Fibroblast of skin of scalp (primary cell): ENCODE measurements at regions not wholly inside any gene's neighbourhood (a gene's known extent, or its start where the extent isn't known, plus 50 kb on each side); places are given as distances from the start of the nearest gene placed in this dataset.
"Not testable (repeated sequence)": the region's sequence is repeated elsewhere in the genome, so short reads cannot be mapped to it uniquely, and the experiment has no call there.

ENCODE experiments used
- DNase-seq: peaks from one replicate; pipeline ENCODE4 v3.0.0-alpha.2; 2013

DNA sequence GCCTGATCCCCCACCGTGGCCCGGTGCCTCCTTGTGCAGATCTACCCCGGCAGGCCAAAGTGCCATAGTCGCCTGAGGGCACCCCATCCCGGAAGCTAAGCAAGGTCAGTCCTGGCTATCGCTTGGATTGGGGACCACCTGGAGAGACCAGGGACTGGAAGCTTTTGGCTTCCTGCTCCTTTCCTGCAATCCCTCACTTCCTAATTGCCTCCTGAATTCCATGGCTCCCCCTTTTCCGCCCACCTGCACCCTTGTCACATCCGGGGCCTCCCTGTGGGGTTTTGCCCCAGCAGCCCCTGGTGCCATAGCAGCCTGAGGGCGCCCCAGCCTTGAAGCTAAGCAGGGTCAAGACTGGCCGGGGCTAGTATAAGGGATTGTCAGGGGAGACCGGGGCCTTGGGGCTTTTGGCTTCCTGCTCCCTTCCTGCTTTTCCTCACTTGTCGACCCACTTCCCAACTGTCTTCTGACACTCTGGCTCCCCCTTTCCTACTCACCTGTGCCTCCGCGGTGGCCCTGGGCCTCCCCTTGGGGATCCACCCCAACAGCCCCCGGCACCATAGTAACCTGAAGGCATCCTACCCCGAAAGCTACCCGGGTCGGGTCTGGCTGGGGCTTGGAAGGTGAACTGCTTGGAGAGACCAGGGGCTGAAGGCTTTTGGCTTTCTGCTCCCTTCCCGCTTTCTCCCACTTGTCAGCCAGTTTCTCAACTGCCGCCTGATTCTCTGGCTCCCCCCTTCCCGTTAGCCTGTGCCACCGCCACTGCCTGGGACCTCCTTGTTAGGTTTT lies 2293.6 kb downstream of the TP53TG3F start:
- DNase-seq, result no peak

DNA sequence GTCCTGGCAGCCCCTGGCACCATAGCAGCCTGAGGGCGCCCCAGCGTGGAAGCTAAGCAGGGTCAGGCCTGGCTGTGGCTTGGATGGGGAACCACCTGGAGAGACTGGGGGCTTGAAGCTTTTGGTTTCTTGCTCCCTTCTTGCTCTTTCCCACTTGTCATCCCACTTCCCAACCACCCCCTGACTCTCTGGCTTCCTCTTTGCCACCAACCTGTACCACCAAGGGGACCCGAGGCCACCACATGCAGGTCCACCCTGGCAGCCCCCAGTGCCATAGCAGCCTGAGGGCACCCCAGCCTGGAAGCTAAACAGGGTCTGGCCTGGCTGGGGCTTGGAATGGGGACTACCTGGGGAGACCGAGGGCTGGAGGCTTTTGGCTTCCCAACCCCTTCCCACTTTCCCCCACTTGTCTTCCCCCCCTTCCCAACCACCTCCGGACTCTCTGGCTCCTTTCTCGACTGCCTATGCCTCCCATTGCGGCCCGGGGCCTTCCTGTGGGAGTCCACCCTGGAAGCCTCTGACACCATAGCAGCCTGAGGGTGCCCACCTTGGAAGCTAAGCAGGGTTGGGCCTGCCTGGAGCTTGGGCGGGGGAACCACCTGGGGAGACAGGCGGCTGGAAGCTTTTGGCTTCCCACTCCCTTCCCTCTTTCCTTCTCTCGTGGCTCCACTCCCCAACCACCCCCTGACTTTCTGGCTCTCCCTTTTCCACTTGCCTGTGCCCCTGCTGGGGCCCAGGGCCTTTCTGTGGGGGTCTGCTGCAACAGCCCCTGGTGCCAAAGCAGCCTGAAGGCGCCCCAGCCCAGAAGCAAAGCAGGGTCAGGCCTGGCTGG lies 2294.4 kb downstream of the TP53TG3F start:
- no peak for DNase-seq

GRCh38 chr16:35754391-35755369 lies 2295.3 kb downstream of the TP53TG3F start:
- no peak for DNase-seq

DNA sequence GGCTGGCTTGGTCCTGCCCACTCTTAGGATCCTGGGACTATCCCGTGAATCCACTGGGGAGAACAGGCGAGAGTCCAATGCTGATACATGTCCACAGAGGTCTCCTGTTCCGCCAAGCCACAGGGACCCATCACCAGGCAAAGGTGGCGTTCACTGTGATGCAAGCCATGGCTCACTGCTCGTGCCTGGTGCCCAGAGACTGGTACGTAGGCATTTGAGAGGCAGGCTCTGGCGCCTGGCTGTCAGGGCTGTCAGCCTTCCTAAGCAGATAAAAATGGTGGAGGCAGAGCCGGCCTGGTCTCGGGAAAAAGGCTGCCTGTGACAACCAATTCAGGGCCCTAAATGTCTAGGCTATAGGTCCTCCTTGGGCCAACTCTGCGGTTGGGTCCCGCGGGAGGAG lies 2329.0 kb downstream of the TP53TG3F start:
- DNase-seq, result no peak

GRCh38 chr16:35792516-35793285 lies 2333.3 kb downstream of the TP53TG3F start:
- no peak for DNase-seq

DNA sequence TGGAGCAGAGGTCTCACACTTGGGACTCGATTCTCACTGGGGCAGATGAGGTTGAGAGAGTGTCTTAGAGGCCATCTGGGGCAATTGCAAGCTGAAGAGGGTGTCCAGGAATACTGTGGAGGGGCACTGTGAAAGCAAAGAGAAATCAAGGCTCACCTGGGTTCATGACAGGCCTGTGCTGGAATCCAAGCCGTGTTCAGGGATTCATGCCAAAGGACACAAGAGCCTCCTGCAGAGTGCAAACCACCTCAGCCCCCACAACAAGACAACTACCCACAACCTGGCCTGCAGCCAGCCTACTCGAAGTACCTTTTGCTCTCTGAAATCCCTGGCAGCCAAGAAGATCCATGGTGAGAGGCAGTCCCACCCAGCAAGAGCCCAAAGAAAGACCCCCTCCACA lies 2334.2 kb downstream of the TP53TG3F start:
- no peak for DNase-seq

- no peak for DNase-seq
Measured at GRCh38 chr16:35794896-35795295, 2335.5 kb downstream of the TP53TG3F start.

DNA sequence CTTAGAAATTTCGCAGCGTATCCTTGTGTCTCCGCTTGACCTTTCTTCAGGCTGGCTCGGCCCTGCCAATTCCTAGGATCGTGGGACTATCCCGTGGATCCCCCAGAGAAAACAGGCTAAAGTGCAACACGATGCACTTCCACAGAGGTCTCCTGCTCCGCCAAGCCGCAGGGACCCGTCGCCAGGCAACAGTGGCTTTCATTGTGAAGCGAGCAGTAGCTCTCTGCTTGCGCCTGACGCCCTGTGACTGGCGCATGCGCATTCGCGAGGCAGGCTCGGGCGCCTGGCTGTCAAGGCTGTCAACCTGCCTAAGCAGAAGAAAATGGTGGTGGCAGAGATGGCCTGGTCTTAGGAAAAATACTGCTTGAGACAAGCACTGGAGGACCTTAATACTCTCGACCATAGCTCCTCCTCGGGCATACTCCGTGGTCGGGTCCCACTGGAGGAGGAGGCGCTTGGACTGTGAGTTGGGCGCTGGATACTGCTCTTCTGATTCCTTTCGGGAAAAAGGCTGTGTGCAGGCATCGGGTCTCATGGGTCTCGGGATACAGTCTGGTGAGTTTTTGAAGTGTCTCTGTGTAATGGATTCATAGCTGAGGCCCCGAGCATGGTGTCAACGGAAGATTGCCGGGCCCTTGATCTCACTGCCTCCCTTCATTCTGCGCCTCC lies 2336.1 kb downstream of the TP53TG3F start:
- DNase-seq, result no peak

DNA sequence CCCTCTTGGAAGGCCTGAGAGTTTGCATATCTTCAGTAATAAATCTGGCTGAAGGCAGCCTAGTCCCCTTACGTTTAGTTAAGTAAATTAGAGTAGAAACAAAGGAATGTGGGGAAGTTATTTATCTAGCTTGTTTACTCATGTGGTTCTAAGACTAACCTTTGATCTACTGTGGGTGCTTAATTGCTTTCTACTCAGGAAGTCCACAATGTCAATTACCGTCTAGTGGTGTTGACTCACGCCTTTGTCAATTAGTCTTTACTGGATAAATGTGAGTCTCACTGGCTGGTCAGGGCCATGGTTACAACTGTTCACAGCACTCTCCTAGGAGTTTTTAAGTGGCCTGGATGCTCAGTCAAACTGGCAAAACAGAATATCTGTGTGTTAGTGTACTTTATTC lies 2338.4 kb downstream of the TP53TG3F start:
- no peak for DNase-seq

DNA sequence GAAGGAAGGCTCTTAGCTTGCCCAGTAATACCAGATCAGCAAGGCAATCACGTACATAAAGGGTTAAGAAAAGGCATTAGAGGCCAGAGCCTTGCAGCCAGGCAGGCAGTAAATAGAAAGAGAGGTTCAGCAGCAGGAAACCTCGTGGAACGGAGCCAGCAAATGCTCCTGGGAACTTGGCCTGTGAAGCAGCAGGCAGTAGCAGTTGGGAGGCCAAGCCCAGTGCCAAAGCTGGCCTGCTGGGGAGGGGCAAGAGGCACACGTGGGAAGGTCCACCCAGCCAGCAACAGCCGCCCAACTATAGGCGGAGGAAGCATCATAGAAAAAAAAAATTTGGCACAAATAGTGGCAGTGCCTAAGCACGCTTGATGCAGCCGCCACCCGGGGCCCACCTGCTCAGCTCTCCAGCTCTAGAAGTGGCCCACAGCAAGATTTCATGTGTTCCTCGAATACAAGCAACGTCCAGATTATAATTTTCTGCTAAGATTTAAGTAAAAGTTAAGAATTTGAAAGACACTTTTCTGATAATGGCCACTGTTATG lies 2339.5 kb downstream of the TP53TG3F start:
- no peak for DNase-seq

DNA sequence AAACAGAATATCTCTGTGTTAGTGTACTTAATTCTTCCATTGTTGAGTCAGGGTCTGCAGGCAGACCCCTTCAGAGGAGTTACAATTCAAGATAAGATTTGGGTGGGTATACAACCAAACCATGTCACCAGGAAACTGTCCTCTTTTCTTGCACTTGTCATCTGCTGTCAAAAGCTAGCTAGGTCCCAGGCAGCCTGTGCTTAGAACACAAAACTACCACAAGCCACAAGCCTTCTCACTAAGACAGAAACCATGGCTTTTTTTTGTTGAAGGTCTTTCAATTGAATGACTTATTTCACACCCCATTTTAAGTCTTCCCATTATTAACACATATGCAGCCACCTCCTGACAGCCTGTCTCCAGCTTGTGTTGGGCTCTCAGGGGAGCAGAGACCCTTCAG lies 2345.1 kb downstream of the TP53TG3F start:
- DNase-seq, result not testable (repeated sequence)

GRCh38 chr16:35823342-35823741 lies 2363.9 kb downstream of the TP53TG3F start:
- DNase-seq, result no peak

DNA sequence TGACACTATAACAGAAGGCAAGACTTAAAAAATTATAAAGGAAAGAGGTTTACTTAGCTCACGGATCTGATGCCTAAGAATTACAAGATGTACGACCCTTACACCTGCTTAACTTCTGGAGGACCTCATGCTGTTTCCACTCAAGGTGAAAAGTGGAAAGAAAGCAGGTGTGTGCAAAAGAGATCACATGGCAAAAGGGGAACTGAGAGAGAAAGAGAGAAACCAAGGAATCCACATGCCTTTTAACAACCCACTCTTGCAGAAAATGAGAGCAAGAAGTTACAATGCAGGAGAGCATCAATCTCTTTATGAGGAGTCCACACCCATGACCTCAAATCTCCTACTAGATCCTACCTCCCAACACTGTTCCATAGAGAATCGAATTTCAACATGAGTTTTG lies 2382.2 kb downstream of the TP53TG3F start:
- no peak for DNase-seq

GRCh38 chr16:35862242-35862641 lies 2402.8 kb downstream of the TP53TG3F start:
- DNase-seq, result no peak

- DNase-seq, result no peak
Measured at GRCh38 chr16:35868630-35869029, 2409.2 kb downstream of the TP53TG3F start.

DNA sequence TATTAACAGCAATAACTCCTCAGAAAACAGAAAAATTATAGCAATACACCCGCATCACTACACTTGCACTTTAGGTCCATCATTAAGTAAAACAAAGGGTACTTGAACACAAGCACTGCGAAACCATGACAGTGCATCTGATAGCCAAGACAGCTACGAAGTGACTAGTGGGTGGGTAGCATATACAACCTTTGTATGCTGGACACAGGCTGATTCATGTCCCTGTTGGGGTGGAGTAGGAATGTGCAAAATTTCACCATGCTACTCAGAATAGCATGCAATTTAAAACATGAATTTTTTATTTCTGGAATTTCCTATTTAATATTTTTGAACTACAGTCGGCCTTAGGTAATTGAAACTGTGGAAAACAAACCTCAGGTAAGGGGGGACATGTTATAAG lies 2414.1 kb downstream of the TP53TG3F start:
- no peak for DNase-seq

- no peak for DNase-seq
Measured at GRCh38 chr16:35881654-35882053, 2422.2 kb downstream of the TP53TG3F start.

DNA sequence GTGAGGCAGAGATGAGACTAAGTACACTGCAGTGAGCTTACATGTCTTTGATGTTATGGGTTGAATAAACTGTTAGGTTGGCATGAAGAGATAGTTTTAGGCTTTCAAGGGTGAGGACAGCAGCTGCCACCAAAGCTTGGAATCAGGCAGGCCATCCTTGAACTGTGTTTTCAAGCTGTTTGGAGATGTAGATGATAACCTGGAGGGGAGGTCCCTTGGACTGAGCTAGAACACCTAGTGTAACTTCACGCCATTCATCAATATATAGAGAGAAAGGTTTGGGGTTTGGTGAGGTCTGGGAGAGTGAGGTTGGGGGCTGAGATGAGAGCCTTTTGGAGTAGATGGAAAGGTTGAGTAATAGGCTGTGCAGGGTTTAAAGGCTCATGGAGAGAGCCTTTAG lies 2447.0 kb downstream of the TP53TG3F start:
- no peak for DNase-seq

DNA sequence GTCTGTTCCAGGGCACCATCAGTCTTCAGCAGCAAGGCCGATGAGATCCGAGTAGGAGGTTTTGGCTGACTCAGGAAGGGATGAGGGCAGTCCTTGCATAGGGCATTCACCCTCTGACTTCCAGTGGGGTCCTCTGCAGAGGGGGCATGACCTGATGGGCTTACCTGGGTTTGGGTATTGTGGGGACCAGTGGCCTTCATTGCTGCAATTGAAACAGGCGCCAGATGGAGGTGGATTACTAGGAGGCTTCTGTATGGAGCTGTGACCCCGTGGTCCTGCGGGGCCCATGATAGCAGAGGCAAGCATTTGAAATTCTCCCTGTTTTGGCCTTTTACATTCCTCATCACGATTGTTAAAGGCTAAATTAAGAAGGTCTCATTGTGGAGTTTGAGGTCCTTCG lies 2448.7 kb downstream of the TP53TG3F start:
- no peak for DNase-seq

DNA sequence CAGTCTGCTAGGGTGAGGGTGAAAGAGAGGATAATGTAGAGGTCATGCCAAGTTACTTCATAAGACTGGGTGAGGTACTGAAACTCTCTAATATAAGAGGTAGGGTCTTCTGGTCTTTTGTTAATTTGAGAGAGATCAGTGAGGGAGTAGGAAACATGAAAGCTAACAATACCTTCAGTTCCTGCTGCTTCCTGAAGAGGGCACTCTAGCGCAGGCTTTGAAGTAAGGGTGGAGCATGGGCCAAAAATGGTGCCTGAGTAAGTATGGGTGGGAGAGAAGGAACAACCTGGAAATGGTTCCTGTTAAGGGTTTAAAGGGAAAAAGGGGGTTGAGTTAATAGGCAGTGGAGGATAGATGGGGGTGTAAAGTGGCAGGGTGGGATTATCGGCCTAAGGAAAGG lies 2449.5 kb downstream of the TP53TG3F start:
- DNase-seq, result no peak

DNA sequence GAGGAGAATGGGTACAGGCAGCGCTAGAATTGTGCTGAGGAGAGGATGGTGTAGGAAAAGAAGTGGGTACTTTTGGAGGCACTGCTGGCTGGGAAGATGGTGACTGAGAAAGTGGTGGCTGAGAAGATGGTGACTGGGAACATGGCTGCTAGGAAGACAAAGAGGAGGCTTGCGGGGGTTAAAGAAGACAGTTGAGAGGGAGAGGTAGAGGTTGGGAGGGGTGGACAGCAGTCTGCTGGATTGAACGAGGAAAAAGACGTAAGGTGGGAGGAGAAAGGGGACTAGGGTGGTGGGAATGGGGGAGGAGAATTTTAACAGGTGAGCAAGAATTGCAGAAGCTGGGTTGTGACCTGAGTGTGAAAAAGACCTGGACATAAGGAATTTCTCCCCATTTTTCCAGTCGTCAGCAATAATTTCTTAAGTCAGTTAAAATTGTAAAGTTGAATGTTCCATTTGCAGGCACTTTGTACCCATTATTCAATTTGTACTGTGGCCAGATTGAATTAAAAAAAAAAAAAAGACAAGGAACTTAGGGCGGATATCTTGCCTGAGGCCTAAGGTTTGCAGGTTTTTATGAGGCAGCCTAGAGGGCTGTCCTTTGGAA lies 2450.0 kb downstream of the TP53TG3F start:
- DNase-seq, result no peak
